Suprapubic skin (tissue), 3 donors: ENCODE measurements at regions not wholly inside any gene's neighbourhood (a gene's known extent, or its start where the extent isn't known, plus 50 kb on each side); places are given as distances from the start of the nearest gene placed in this dataset.

Experiments
- CTCF ChIP-seq, 2 donors: fragments of 200-600 bp in 1 of 2; fragments of 450-650 bp in 1 of 2; sonication (generic) in 1 of 2; IDR thresholded peaks; one replicate each; pipeline ENCODE4 v1.5.1; 2016 to 2019; ENCODE audit warnings: antibody characterized with exemption in 2 of 2, mild to moderate bottlenecking in 1 of 2, moderate library complexity in 1 of 2
- POLR2A ChIP-seq, 2 donors: fragments of 450-650 bp; IDR thresholded peaks; one replicate each; pipeline ENCODE4 v1.6.1; 2017; ENCODE audit warnings: antibody characterized with exemption in 2 of 2, mild to moderate bottlenecking in 2 of 2, moderate library complexity in 2 of 2

- TF ChIP-seq CTCF (IDR thresholded peaks at IDR 0.05) = no peak
- no peak for TF ChIP-seq POLR2A (IDR thresholded peaks at IDR 0.05)
Observed at GRCh38 chr3:126285369-126285768, 71.8 kb downstream of the KLF15 start.
